NT2/D1 (cell line): ENCODE measurements at regions not wholly inside any gene's neighbourhood (a gene's known extent, or its start where the extent isn't known, plus 50 kb on each side); places are given as distances from the start of the nearest gene placed in this dataset.

Experiments
- SUZ12 ChIP-seq: IDR thresholded peaks from 2 replicates; pipeline ENCODE4 v1.6.1; 2011; ENCODE audit not compliant: insufficient read length, insufficient read depth; ENCODE audit errors: extremely low read depth
- YY1 ChIP-seq: IDR thresholded peaks from 2 replicates; pipeline ENCODE4 v1.6.1; 2011; ENCODE audit not compliant: insufficient read length, insufficient read depth

DNA sequence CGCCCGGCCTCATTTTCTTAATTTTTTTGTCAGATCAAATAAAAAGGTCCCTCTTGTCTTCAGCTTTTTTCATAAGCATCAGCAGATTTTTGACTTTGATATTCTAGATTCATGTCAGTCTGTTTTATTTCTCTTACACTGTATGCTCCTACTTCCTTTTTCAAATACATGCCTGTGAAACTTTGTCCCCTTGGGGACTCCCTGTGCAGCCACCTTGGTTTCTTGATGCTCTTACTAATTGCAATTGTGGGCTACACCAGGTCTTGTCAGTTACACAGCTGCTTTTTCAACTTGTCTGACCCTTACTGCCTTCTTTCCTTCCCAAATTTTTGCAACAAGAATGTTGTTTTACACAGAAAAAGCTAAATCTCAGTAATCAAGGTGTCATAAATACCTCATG lies 238.2 kb upstream of the KCNN2 start:
- no peak for TF ChIP-seq YY1
- no peak for TF ChIP-seq SUZ12
